Activated CD4-positive, alpha-beta T cell treated with anti-CD3 and anti-CD28 coated beads for 1 hour (primary cell): ENCODE measurements at regions not wholly inside any gene's neighbourhood (a gene's known extent, or its start where the extent isn't known, plus 50 kb on each side); places are given as distances from the start of the nearest gene placed in this dataset.
"Not testable (repeated sequence)": the region's sequence is repeated elsewhere in the genome, so short reads cannot be mapped to it uniquely, and the experiment has no call there.

ENCODE experiments used
- DNase-seq: peaks from one replicate; pipeline ENCODE4 v3.0.0-alpha.2; 2020

- not testable (repeated sequence) for DNase-seq
Measured at GRCh38 chr3:17817973-17818372, 75.5 kb upstream of the TBC1D5 start.

DNA sequence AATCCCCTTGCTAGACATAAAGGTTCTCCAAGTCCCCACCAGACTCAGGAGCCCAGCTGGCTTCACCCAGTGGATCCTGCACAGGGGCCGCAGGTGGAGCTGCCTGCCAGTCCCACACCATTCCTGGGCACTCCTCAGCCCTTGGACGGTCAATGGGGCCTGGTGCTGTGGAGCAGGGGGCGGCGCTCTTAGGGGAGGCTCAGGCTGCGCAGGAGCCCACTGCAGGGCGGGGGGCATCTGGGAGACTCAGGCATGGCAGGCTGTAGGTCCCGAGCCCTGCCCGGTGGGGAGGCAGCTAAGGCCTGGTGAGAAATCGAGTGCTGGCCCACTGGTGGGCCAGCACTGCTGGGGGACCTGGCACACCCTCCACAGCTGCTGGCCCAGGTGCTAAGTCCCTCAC is 75.1 kb upstream of the TBC1D5 start:
- no peak for DNase-seq

GRCh38 chr3:17816839-17817238 is 74.4 kb upstream of the TBC1D5 start:
- DNase-seq, result not testable (repeated sequence)

GRCh38 chr3:17812328-17812727 is 69.9 kb upstream of the TBC1D5 start:
- DNase-seq, result not testable (repeated sequence)

DNA sequence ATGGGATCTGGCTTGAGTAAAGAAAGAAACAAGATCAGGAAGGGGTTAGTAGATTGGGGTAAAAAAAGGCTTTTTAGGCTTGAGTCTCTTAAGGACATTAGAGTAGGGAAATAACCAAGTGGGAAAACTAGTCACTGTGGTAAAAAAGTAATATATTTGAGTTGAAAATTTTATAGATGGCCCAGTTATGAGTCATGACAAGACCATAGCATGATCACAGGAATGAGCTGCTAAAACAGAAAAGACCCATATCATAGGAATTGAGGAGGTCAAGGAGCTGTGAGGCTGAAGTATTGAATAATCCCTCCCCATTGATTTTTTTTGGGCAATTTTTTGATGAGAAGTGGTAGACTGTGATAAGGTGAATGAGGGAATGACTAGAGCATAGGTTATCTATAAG is 69.2 kb upstream of the TBC1D5 start:
- DNase-seq, result no peak

DNA sequence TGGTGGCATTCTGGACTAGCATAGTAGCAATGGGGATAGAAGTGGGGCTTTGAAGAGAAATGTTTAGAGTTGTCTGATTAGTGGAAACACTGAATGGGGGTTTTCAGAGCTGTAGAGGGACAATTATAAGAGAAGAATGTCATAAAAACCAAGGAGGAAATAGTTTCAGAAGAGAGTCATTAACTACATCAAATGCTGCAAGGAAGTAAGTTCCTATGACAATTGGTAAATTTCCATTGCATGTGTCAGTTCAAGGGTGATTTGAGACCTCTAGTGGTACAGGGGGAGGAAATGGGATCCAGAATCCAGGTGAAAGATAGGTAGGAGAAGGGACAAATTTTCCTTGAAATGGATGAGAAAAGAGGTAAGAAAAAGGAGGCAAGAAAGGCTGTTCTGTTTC is 68.3 kb upstream of the TBC1D5 start:
- no peak for DNase-seq

DNA sequence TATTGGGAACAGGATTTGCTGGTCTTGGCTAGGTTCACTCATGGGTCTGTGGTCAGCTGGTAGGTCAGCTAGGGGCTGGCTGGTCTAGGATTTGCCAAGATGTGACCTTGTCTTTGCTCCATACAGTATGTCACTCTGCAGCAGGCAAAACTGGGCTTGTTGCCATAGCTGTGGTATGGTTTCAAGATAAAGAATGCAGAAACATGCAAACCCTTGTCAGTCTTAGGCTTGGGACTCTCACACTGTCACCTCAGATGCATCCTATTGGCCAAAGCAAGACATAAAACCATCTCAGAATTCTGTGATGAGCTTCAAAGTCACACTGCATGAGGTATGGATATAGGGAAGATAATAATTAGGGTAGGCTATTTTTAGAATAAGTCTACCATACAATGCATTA is 66.6 kb upstream of the TBC1D5 start:
- no peak for DNase-seq

GRCh38 chr3:17806876-17807275 is 64.4 kb upstream of the TBC1D5 start:
- DNase-seq, result no peak

DNA sequence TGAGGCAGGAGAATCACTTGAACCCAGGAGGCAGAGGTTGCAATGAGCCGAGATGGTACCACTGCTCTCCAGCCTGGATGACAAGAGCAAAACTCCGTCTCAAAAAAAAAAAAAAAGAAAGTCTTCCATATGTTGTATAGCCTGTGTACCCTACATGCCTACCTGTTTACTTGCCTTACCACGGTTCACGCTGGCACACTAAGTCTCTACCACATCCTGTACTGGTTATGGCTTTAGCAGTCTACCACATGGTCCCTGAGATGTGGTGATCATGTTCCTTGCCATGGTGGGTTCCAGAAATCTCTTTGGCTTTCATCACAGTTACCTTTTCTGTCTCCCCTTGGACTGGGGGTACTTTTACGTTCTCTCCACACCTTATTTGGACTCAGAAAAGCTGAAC is 63.8 kb upstream of the TBC1D5 start:
- DNase-seq, result no peak

DNA sequence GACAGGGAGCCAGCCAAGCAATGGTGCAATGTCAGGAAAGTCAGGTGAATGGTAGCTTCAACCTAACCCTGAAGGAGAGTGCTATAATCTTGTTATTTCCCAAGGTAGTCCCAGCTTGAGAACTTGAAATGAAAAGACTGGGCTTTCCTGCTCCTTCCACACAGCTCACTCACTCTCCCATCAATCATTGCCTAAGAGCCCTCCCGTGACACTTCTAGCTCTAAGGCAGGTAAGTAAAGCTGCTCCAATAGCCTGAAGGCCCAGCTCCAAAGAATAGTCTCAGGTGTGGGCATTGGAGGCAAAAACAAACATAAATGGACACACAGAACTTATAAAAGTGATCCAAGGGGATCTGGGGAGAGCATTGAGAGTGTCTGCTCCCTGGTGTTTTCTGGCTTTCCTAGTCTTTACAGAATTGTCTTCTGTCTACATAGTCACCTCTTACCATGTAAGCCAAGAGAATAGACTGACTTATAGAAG is 63.1 kb upstream of the TBC1D5 start:
- DNase-seq, result no peak

DNA sequence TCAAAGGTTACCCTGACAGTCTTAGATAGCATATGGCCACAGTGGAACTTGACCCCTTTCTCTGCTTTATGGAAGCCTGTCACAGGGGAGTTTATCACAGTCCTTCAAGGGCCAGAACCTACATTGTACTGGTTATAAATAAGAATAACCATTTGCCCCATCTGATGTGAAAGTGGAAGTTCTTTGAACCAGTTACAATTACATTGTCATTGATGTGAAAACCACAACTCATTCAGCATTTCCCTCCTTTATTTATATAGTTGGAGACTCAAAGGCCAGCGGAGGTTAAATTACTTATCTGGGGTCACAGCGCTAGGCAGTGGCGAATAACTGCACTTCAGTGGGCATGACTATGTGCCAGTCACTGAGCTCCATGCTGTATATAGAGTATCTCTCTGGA is 60.5 kb upstream of the TBC1D5 start:
- no peak for DNase-seq

DNA sequence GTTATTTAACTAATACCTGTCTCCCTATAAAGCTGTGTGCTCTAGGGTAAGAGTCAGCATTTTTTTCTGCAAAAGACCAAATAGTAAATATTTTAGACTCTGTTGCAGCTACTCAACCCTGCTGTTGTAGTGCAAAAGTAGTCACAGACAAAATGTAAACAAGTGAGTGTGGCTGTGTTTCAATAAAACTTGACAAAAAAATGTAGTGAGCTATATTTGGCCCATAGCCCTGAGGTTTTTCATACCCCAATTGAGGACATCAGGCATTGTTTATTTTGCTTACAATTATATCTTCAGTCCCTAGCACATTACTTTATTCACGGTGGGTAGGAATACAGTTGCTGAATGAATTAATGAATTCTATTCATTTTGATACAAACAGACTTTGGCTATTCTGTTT is 58.7 kb upstream of the TBC1D5 start:
- no peak for DNase-seq

DNA sequence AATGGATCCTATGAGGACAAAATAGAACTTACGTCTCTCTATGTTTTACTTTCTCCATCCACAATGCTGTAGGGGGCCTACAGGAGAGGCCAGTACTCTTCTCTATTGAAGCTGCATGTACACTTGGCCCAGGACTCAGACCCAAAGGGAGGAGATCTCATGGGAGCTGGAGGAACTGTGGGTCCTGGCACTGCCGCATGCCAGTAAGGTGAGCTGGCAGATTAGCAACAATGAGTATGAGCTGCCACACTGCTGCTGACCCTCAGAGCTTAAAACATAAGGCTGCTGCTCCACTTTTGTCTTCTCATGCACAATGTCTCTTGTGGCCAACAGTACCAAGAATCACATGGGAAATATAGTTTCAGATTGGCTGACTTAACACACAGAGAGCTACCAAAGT is 57.8 kb upstream of the TBC1D5 start:
- no peak for DNase-seq

DNA sequence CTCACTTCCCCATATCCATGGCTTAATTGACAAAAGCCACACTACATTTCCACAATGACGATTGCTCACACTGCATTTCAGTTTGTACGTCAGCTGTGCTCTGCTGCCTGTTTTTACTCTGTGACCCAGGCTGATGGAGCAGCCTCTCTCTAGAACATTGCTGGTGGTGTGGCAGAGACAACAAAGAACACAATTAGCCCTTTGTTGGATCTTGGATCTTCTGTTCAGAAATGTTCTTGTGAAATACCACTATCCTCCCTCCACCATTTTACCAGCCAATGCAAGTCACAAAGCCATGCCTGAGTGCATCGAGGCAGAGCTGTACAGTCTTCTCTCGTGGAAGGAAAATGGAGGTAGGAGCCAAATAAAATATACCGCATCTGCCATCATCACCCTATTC is 56.9 kb upstream of the TBC1D5 start:
- DNase-seq, result no peak

GRCh38 chr3:17798000-17798399 is 55.6 kb upstream of the TBC1D5 start:
- no peak for DNase-seq

DNA sequence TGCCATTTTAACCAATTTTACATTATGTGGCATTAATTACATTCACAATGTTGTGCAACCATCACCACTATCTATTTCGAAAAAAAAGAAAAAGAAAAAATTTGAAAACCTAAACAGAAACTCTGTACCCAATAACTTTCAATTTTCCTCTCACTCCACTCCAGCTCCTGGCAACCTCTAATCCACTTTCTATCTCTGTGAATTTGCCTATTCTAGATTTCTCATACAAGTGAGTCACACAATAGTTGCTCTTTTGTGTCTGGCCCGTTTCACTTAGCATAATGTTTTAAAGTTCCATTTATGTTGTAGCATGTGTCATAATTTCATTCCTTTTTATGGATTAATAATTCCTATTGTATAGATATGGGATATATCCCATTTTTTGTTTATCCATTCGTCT is 53.3 kb upstream of the TBC1D5 start:
- DNase-seq, result no peak

DNA sequence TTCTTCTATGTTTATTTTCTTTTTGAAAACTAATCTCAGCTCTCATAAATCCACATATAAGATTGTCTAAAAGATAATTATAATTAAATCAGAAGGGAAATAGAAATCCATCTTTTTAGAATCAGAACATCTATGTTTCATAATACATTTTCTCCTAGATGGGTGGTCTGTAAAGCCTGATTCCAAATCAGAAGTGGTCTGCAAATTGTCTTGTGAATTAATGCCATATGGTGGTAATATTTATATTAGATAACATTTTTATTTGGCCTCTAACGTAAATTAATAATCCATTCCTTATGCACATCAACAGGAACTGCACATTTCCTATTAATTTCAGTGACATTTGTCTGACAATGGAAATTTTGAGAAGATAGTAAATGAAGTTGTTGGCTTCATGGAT is 52.8 kb upstream of the TBC1D5 start:
- DNase-seq, result no peak

GRCh38 chr3:17793542-17794195 is 51.2 kb upstream of the TBC1D5 start:
- DNase-seq, result no peak
